IPS-18c (cell line): ENCODE measurements at regions not wholly inside any gene's neighbourhood (a gene's known extent, or its start where the extent isn't known, plus 50 kb on each side); places are given as distances from the start of the nearest gene placed in this dataset.
"Not testable (repeated sequence)": the region's sequence is repeated elsewhere in the genome, so short reads cannot be mapped to it uniquely, and the experiment has no call there.

Source experiments
- H3K4me3 ChIP-seq: 2 replicates; pipeline ENCODE4 v1.7.0; 2013; ENCODE audit warnings: low read depth, mild to moderate bottlenecking, low read length, moderate library complexity; ENCODE audit not compliant: insufficient read depth
- H3K9me3 ChIP-seq: one replicate; pipeline ENCODE4 v1.6.1; 2013; ENCODE audit warnings: mild to moderate bottlenecking, low read length, moderate library complexity; ENCODE audit not compliant: control insufficient read depth, insufficient read depth

DNA sequence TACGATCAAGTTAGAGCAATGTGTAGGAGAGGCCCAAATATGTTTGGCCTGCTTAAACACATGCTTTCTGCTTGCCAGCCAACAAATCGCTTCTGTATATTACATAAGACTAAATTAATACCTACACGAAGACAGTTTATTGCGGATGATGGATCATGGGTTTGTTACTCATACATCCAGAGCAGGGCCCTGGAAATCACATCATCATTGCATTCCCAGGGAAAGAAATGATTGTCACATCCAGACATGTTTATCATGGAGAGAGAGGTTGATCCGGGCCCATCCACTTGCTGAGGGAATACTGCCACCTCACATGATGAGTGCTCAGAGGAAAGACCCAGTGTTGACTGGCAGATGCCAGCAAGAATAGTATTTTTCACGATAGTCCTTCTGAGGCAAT is 282.6 kb downstream of the NUF2 start:
- Histone ChIP-seq H3K4me3 (no peak overlapping the region), H3K9me3 (no peaks in the 10 kb centered on the region)

DNA sequence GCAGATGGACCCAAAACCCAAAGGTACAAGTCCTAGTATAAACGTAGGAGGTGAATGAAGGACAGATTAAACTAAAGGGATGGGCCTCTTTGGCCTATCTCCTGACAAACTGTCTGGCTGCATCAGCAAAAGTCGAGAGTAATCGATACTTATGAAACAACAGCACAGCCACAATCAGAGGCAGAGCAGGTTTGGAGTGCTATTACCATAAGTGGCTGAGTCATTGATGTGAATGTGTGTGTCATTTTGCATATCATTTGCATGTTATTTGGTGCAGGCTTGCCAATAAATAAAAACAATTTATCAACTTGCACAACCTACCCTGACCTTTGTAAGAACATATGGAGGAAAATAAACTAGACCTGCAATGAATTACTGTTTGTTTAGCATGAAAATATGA is 283.1 kb downstream of the NUF2 start:
- H3K4me3 ChIP-seq: no peak overlapping the region
- no peaks in the 10 kb centered on the region for H3K9me3 ChIP-seq

DNA sequence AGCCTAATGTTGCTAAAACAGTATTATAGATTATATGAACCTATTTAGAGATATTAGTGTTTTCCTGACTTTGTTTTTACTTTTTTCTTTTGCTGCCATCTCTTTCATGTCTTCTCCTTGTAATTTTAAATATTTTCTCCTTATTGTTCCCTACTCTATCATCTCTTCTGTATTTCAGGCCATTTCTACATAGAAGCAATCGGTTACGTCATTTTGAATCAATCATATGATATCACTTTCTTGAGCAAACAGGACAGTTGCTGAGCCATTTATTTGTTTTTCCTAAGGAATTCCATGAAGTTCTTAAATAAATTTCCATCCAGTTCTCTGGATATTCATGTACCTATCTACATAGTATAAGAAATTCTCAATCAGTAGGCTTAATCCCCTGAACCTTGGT is 287.2 kb downstream of the NUF2 start:
- H3K4me3 ChIP-seq: no peak overlapping the region

DNA sequence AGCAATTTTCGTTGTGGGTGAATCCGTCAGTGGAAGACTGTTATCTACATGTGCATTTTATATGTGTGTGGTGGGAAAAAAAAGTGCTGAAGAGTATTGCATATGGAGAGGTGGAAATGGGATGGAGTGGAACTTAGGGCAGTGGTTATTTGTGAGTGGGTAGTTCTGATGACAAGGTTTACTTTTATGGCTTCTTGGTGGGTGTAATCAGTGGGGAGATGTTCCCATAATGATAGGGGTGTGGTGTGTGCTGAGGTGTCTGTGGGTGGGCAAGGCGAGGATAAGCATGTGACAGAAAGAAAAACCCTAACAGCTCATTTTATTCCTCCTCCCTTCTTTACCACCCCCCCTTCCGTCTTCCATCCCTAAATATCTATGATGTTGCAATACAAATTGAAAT is 288.1 kb downstream of the NUF2 start:
- Histone ChIP-seq H3K4me3 (no peak overlapping the region), H3K9me3 (no peaks in the 10 kb centered on the region)

More for the DNA sequence above, 287.2 kb downstream of the NUF2 start:
- H3K9me3 ChIP-seq: no peaks in the 10 kb centered on the region

DNA sequence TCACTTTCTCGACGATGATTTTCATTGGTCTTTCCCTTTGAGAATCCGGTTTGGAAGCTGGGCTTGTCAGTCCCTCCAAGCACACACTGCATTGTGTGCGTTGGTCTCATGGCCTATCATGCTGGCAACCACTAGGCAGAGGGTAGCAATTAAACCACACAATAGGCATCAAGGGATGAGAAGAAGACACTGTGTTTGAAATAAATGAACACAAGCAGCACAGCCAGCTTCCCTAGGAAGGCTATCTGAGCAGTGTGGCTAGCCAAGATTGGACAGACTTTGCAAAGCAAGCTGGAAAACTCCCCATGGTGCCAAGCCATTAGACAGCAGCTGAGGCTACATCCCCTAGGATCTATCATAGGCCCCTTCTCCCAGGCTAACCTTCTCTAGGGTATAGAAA is 288.7 kb downstream of the NUF2 start:
- Histone ChIP-seq H3K9me3 (no peaks in the 10 kb centered on the region), H3K4me3 (no peak overlapping the region)

DNA sequence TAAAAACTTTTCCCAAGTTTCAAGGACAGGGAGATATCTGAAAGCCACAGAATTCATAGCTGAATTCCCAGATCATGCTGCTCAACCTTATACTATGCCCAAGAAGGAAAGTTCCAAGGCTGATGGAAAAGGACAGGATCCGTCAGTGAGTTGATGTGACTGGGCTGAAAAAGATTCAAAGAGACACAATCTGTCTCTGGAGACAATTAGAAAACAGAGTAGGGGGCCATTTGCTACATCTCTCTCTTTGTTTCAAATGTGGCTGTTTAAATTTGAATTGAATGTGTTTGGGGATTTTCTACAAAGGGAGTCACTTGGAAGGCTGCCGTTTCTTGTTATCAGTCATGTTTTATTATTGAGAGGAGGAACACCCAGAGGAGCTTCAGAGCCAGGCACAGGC is 292.6 kb downstream of the NUF2 start:
- Histone ChIP-seq H3K9me3 (no peaks in the 10 kb centered on the region), H3K4me3 (no peak overlapping the region)

DNA sequence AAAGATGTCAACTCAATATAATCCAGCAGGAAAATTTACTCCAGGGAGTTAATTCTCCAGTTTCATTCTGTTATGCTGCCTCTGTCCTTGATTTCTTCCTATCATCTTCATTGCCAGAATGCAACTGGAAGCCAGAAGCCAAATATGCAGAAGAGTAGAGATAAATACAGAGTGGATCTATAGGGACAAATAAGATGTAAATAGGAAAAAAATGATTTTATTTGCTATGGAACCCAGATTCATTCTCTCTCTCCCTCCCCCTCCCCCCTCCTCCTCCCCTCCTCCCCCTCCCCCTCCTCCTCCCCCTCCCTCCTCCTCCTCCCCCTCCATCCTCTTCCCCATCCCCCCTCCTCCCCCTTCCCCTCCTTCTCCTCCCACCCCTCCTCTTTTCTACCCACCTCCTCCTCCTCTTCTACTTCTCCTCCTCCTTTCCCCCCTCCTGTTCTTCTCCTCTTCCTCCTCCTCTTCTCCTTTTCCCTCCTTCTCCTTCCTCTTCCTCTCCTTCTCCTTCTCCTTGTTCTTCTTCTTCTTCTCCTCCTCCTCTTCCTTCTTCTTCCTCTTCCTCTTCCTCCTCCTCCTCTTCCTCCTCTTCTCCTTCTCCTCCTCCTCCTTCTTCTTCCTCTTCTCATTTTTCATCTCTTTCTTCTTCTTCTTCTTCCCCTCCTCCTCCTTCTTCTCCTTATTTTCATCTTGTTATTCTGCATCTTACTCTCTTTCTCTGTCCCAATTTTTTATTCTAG is 306.4 kb downstream of the NUF2 start:
- no peak overlapping the region for H3K4me3 ChIP-seq
- H3K9me3 ChIP-seq: no peaks in the 10 kb centered on the region

DNA sequence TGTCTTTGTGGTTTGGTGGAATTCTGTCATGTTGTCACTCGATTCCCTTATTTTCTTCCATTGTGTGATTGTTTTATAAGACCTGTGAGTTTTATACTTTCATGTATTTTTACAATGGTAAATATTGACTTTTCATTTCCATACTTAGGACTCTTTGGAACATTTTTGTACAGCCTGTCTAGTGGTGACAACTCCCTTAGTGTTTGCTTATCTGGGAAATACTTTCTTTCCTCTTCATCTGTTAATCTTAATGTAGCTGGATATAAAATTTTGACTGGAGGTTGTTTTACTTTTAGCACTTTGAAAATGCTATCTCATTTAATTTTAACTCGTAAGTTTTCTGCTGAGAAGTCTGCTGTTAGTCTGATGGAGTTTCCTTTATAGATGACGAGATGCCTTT is 310.5 kb downstream of the NUF2 start:
- no peaks in the 10 kb centered on the region for H3K9me3 ChIP-seq
- no peak overlapping the region for H3K4me3 ChIP-seq

DNA sequence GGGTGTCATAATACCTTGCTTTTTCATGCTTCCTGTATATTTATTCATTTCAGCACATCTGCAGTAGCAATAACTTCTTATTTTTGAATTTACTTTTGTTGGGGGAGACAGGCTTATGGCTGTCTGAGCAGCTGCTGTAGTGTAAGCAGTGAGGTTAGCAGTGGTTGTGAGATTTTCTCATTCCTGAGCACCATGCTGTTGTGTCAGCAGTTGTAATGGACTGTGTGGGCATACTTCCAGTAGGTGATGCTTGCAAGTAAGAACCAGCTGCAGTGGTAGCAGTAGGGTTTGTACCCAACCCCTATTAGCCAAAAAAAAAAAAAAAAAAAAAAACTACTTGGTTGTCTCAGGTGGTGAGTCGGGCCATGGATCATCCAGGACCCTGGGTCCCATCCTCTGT is 311.6 kb downstream of the NUF2 start:
- Histone ChIP-seq H3K4me3 (no peak overlapping the region), H3K9me3 (no peaks in the 10 kb centered on the region)

DNA sequence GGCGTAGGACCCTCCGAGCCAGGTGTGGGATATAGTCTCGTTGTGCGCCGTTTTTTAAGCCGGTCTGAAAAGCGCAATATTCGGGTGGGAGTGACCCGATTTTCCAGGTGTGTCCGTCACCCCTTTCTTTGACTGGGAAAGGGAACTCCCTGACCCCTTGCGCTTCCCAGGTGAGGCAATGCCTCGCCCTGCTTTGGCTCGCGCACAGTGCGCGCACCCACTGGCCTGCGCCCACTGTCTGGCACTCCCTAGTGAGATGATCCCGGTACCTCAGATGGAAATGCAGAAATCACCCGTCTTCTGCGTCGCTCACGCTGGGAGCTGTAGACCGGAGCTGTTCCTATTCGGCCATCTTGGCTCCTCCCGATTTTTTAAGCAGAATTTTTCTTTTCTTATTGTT is 323.9 kb downstream of the NUF2 start:
- not testable (repeated sequence) for H3K4me3 ChIP-seq, H3K9me3 ChIP-seq

DNA sequence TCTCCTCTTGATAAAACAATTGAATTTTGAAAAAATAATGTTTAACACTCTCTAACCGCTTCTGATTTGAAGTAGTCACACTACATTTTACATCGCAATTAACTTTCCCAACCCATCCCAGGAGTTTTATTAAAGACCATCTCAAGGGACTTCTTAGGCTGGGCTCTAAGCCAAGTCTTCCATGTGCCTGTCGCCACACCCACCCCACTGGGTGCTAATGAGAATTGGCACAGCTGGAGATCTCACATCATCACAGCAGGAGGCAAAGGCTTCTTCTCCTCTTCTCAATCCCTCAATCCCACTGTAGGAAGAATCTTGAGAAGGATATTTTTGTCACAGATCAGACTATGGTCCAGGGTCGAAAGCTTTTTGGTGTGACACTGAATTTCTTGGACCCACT is 328.9 kb downstream of the NUF2 start:
- Histone ChIP-seq H3K9me3 (no peaks in the 10 kb centered on the region), H3K4me3 (no peak overlapping the region)

DNA sequence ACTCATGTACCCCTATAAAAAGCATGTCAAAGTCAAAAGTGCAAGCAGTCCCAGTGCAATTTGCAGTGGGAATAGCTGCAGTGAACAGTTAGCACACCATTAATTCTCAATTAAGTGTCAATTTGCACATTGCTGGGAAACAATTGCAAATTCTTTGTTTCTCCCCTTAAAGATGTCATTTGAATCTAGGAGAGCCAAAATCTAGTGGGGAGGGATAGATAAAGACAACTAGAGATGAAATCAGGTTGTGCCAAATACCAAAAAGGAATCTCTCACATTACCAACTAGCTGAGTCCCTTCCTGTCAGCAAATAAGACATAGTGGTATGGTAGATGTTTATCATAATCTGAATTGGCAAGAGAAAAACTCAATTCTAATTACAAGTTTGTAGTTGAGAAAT is 330.7 kb downstream of the NUF2 start:
- no peak overlapping the region for H3K4me3 ChIP-seq
- H3K9me3 ChIP-seq: no peaks in the 10 kb centered on the region

DNA sequence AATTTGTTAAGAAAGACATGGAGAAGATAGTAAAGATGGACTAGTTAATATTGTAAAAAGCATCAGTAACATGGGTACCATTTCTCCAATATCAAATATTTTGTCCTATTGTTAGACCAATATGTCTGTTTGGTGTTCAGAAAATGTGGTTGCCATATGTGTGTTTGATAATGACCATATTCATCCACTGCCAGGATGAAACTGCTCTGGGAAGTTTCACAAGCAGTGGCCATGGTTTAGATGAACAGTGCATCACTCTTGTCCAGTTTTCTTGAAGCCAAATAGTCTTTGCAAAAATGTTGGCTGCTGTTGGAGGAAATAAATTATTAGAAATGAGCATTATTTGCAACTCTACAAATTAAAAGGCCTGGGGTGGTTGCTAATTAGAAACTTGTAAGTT is 333.8 kb downstream of the NUF2 start:
- H3K4me3 ChIP-seq: no peak overlapping the region
- no peaks in the 10 kb centered on the region for H3K9me3 ChIP-seq

DNA sequence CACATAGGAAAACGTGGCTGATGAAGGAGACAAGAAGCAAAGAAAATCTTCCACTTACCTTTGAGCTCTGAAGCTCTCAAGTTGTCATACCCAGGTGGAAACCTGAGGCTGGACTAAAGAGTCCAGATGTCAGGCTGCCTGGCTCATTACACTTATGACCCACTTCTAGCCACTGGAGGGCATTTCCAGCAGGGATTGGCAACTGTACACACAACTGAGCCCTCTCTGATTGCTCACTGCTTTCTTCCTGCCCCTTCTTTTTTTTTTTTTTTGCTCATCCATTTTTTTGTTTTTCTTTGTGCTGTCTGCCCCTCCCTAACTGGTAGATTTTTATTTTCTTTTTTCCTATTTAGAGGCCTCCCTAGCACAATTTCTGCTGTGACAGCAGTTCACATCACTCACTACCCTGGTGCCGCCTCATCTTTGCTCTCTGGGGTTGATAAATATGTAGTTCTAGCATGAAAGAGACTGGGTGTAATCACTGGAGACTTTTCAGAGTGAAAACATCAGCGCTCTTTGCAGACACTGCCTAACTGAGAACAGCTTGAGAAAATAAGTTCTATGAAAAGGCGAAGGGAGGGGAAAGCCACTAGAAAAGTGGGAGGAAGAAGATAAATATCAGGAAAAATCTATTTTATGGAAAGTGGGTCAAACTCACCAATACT is 334.5 kb downstream of the NUF2 start:
- Histone ChIP-seq H3K4me3 (no peak overlapping the region), H3K9me3 (no peaks in the 10 kb centered on the region)

DNA sequence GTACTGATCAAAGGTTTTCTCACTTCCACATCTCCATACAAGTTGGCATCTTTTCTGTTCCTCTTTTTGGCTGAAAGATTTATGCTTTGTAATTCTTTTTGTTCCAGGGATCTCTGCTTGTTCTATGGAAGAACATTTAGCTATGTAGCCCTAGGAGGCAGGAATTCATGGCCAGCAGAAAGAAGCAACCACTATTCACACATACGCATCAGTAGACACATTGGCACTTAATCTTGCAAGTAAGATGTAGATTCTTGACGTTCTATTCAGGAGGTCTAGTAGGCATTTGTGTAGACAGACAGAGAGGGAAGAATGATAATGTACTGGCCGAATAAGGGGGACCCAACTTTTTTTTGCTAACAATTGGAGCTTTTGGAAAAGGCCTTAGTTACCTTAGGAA is 336.0 kb downstream of the NUF2 start:
- Histone ChIP-seq H3K9me3 (no peaks in the 10 kb centered on the region), H3K4me3 (no peak overlapping the region)

DNA sequence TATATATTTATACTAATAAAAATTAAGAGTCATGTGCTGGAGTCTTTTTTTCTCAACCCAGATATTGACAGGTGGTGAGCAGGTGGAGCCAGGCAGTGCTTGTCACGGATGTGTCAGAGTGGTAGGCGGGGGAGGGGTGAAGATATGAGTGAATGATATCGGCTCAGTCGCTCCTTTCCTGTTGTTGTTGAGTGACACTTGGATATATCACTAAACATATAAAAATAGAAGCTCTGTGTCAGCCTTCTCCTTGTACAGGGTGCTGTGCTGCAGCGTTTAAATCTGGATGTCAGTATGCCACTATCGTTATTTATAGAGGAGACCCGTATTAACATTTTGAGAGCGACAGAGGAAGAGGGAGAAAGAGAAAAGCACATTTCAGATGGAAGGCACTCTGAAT is 339.6 kb downstream of the NUF2 start:
- Histone ChIP-seq H3K9me3 (no peaks in the 10 kb centered on the region), H3K4me3 (no peak overlapping the region)

DNA sequence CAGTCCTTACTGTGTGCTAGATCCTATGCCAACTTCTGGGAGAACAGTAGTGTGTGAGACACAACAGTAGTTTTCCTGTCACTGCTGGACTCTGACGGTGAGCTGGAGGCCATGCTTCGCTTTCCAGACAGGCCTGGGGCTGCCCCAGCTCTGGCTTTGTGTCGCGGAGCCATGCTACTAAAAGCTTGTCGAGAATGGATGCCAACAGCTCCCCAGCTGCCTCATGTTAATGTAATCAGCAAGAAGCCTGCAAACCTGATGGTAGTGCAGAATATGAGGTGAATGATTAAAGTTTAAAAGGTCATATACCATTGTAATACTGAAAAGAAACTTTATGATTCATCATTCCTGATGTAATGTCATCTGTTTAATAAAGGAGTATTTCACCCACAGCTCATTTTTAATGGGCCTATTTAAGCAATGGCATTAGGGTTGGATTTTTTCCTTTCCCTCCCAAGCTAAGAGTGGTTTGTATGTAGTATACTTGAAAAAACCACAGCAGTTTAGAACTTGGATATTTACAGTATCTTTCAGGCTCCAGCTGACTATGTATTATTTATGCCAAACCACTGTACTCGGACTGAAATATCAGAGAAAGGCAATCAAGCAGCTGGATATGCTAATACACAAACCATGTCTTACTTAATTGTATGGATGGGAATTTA is 343.0 kb downstream of the NUF2 start:
- Histone ChIP-seq H3K4me3 (no peak overlapping the region), H3K9me3 (no peaks in the 10 kb centered on the region)

DNA sequence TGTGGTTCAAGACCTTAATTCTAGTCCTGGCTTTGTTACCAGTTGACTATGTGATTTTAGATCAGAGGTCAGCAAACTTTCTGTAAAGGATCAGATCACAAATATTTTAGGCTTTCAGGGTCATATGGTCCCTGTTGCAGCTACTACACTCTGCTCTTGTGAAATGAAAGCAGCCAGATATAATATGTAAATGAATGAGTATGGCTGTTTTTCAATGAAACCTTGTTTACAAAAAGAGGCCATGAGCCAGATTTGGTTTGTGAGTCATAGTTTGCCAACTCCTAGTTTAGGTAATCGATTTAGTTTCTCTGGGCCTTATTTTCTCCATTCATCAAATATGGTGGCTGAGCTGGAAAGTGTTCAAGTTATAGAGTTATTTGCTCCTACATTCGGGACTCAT is 346.7 kb downstream of the NUF2 start:
- no peaks in the 10 kb centered on the region for H3K9me3 ChIP-seq

More for the DNA sequence above, 346.7 kb downstream of the NUF2 start:
- H3K4me3 ChIP-seq: no peak overlapping the region
